ENCODE measurements at regions not wholly inside any gene's neighbourhood (a gene's known extent, or its start where the extent isn't known, plus 50 kb on each side); places are given as distances from the start of the nearest gene placed in this dataset.

DNA sequence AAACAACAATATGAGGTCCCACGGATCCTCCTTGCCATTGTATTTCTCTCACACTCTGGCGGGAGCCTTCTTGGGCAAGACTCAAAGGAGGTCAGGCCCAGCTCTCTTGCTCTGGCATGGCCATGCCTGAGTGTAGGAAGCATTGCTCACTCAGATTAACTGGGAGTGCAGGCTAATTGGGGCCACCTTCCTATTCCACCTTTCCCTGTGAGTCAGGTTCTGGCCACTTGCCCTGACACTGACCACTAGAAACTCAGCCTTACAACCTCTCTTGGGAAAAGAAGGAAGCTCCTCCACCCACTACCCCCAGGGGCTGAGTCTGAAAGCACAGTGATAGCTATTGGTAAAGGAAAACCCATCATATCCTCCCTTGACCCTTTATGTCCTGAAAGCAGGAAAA lies 121.8 kb upstream of the NTM start:
- H3K4me3 ChIP-seq (ENCODE audit: control insufficient read depth, low read depth, low read length): no peak overlapping the region
- TF ChIP-seq, protein P1, sequence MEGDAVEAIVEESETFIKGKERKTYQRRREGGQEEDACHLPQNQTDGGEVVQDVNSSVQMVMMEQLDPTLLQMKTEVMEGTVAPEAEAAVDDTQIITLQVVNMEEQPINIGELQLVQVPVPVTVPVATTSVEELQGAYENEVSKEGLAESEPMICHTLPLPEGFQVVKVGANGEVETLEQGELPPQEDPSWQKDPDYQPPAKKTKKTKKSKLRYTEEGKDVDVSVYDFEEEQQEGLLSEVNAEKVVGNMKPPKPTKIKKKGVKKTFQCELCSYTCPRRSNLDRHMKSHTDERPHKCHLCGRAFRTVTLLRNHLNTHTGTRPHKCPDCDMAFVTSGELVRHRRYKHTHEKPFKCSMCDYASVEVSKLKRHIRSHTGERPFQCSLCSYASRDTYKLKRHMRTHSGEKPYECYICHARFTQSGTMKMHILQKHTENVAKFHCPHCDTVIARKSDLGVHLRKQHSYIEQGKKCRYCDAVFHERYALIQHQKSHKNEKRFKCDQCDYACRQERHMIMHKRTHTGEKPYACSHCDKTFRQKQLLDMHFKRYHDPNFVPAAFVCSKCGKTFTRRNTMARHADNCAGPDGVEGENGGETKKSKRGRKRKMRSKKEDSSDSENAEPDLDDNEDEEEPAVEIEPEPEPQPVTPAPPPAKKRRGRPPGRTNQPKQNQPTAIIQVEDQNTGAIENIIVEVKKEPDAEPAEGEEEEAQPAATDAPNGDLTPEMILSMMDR (conservative IDR thresholded peaks at IDR 0.05; ENCODE audit: control insufficient read depth, insufficient read depth, low read depth, low read length): no peak
- peak; percentile 40 for DNase-seq (ENCODE audit: low read depth)

DNA sequence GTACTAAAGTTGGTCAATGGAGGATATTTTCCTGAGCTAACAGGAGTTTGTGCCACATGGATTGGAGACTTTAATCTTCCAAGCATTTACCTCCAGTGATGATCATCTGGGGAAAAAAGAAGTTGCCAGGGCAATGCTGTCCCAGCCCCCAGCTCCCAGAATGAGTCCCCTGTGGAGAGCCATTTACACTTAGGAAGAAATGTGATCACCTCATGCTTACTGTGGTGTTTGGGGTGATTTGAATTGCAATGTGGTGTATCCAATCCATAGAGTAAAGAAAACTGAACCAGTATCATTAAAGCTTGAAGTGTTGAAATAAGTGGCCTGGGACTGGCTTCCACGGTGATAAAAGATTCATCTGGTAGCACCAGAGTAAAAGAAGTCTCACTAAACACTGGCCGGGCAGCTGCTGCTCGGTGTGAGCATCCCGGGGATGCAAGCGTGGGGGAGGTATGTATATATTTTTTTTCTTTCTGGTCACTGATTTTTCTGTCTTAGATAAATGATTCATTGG lies 117.2 kb upstream of the NTM start:
- H3K4me3 ChIP-seq (ENCODE audit: control insufficient read depth, low read depth, low read length): no peak overlapping the region
- no peak for DNase-seq (ENCODE audit: low read depth)
- TF ChIP-seq, protein P1 (conservative IDR thresholded peaks at IDR 0.05; ENCODE audit: control insufficient read depth, insufficient read depth, low read depth, low read length): no peak

GRCh38 chr11:131253656-131254151 lies 116.7 kb upstream of the NTM start:
- peak; percentile 2 for DNase-seq (ENCODE audit: low read depth)
- TF ChIP-seq, protein P1 (conservative IDR thresholded peaks at IDR 0.05; ENCODE audit: control insufficient read depth, insufficient read depth, low read depth, low read length): no peak
- no peak overlapping the region for H3K4me3 ChIP-seq (ENCODE audit: control insufficient read depth, low read depth, low read length)

GRCh38 chr11:131254254-131254653 lies 116.2 kb upstream of the NTM start:
- TF ChIP-seq, protein P1 (conservative IDR thresholded peaks at IDR 0.05; ENCODE audit: control insufficient read depth, insufficient read depth, low read depth, low read length): no peak
- no peak for DNase-seq (ENCODE audit: low read depth)
- H3K4me3 ChIP-seq (ENCODE audit: control insufficient read depth, low read depth, low read length): no peak overlapping the region

DNA sequence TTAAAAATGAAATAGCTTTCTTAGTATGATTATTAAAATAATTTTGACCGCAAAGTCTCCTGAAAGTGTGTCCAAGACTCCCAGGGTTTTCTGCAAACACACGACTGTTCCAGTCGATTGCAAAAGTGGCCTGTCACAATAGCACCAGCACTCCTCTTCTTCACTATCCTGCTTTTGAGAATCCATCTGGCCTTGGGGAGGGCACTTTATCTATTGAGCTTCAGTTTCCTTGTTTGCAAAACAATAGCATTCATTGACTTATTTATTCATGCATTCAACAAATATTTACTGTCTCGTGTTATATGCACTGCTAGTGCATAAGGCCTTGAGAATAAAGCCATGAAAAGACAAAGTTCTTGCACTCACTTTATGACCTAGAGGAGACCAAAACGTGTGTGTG lies 96.2 kb upstream of the NTM start:
- TF ChIP-seq, protein P1 (conservative IDR thresholded peaks at IDR 0.05; ENCODE audit: control insufficient read depth, insufficient read depth, low read depth, low read length): no peak
- no peak overlapping the region for H3K4me3 ChIP-seq (ENCODE audit: control insufficient read depth, low read depth, low read length)
- DNase-seq (ENCODE audit: low read depth): no peak

DNA sequence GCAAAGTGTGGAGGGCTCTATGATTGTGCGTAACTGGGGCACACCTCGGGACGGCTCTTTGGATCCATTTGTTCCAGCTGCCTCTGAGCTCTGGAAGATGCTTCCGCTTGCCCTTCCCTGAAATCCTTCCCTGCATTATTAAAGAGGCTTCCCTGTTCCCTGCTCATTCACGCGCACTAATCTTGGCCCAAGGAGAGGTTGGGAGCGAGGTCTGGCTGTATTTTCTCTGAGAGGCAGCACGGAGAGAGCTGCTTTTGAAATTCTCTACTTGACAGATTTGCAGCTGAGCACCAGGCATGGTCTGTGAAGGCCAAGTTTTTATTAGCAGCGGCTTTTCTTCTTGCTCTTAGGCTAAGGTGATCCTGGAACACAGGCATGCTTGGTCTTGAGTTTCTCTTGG lies 94.8 kb upstream of the NTM start:
- TF ChIP-seq, protein P1 (conservative IDR thresholded peaks at IDR 0.05; ENCODE audit: control insufficient read depth, insufficient read depth, low read depth, low read length): no peak
- no peak for DNase-seq (ENCODE audit: low read depth)
- H3K4me3 ChIP-seq (ENCODE audit: control insufficient read depth, low read depth, low read length): no peak overlapping the region

- TF ChIP-seq, protein P1 (conservative IDR thresholded peaks at IDR 0.05; ENCODE audit: control insufficient read depth, insufficient read depth, low read depth, low read length): no peak
- no peak for DNase-seq (ENCODE audit: low read depth)
- H3K4me3 ChIP-seq (ENCODE audit: control insufficient read depth, low read depth, low read length): no peak overlapping the region
Measured at GRCh38 chr11:131278472-131278871, 91.9 kb upstream of the NTM start.
